HepG2 (cell line): ENCODE measurements at regions not wholly inside any gene's neighbourhood (a gene's known extent, or its start where the extent isn't known, plus 50 kb on each side); places are given as distances from the start of the nearest gene placed in this dataset.

ENCODE experiments used
- ATAC-seq: fragments of 200-7000 bp; cut with Tn5 transposase; 3 replicates; pipeline ENCODE4 v1.9.1; 2020; ENCODE audit warnings: mild to moderate bottlenecking, moderate library complexity
- BruUV-seq: library from RNA; stranded (reverse); fragments of 400-500 nt; replicated peaks from 2 replicates; lab custom pipeline; 2021; lab: Mats Ljungman, UMichigan
- CTCF ChIA-PET: fragments of 300-600 bp; formaldehyde crosslinking; extraction: SDS; loops from one replicate; lab custom pipeline; 2021; ENCODE audit warnings: low total read pairs, inconsistent platforms, low intra/inter-chr PET ratio; lab: Yijun Ruan, JAX
- POLR2A ChIA-PET: fragments of 350-600 bp; sonication (Branson Sonifier 250); formaldehyde crosslinking; loops from one replicate; lab custom pipeline; 2020; ENCODE audit warnings: antibody characterized with exemption, inconsistent platforms; lab: Yijun Ruan, JAX
- DNase-seq: peaks from one replicate; pipeline ENCODE4 v3.0.0-alpha.2; 2015; ENCODE audit warnings: low spot score
- FAIRE-seq: peaks from 3 replicates; lab custom pipeline; 2011; peaks lifted over from hg19 to GRCh38; lab: Jason Lieb, UNC
- H2AFZ ChIP-seq: one replicate; pipeline ENCODE4 v1.6.1; 2011; ENCODE audit warnings: low read length, inconsistent platforms
- H3K27ac ChIP-seq: fragments of 300-600 bp; 3 replicates; pipeline ENCODE4 v1.8.0; 2011; ENCODE audit warnings: mixed run types, mild to moderate bottlenecking, mixed read lengths, low read length, inconsistent platforms; ENCODE audit not compliant: insufficient read depth; ENCODE audit errors: extremely low read length
- H3K27me3 ChIP-seq, 2 experiments: fragments of 200-600 bp in 1 of 2; 2 replicates in 1 of 2; 3 replicates in 1 of 2; pipeline versions ENCODE4 v1.6.0 to v1.8.0; 2011; ENCODE audit warnings: low read length in 2 of 2, mild to moderate bottlenecking in 2 of 2, moderate library complexity in 2 of 2, inconsistent platforms in 1 of 2; ENCODE audit not compliant: insufficient read depth in 2 of 2, control insufficient read depth in 1 of 2
- H3K36me3 ChIP-seq, 2 experiments: fragments of 200-600 bp in 1 of 2; replicated peaks in 1 of 2; 2 replicates in 1 of 2; 3 replicates in 1 of 2; pipeline versions ENCODE4 v1.5.1 to v1.8.0; 2011; ENCODE audit warnings: low read length in 2 of 2, inconsistent platforms in 1 of 2; ENCODE audit not compliant: insufficient read depth in 2 of 2, control insufficient read depth in 1 of 2
- H3K4me1 ChIP-seq: 2 replicates; pipeline ENCODE4 v1.5.1; 2012; ENCODE audit warnings: low read length, inconsistent platforms; ENCODE audit not compliant: insufficient read depth
- H3K4me2 ChIP-seq: 2 replicates; pipeline ENCODE4 v1.6.0; 2011; ENCODE audit warnings: low read depth, low read length, inconsistent platforms
- H3K4me3 ChIP-seq, 3 experiments: fragments of 200-600 bp in 1 of 3; sonication (generic), shearing (Covaris generic) in 1 of 3; replicated peaks in 1 of 3; 2 replicates each; pipeline ENCODE4 v1.5.1; 2011 to 2016; ENCODE audit warnings: low read length in 3 of 3, inconsistent platforms in 2 of 3, low read depth in 2 of 3, mild to moderate bottlenecking in 2 of 3, control low read depth in 1 of 3, mixed read lengths in 1 of 3; ENCODE audit not compliant: insufficient read depth in 1 of 3
- H3K79me2 ChIP-seq: one replicate; pipeline ENCODE4 v1.6.1; 2011; ENCODE audit warnings: low read length, inconsistent platforms; ENCODE audit not compliant: insufficient read depth
- H3K9ac ChIP-seq: 2 replicates; pipeline ENCODE4 v1.6.0; 2011; ENCODE audit warnings: mild to moderate bottlenecking, low read depth, low read length, inconsistent platforms; ENCODE audit not compliant: insufficient read depth
- H3K9me3 ChIP-seq: 2 replicates; pipeline ENCODE4 v1.5.1; 2012; ENCODE audit warnings: mild to moderate bottlenecking, low read length
- H4K20me1 ChIP-seq: 2 replicates; pipeline ENCODE4 v1.6.0; 2011; ENCODE audit warnings: inconsistent platforms, mild to moderate bottlenecking, low read length, moderate library complexity; ENCODE audit not compliant: insufficient read depth
- E2F2 ChIP-seq: sonication (generic); formaldehyde crosslinking; IDR thresholded peaks from 2 replicates; pipeline ENCODE4 v1.4.0; 2020; ENCODE audit warnings: missing genetic modification reagents, borderline replicate concordance
- FOXA3 ChIP-seq: IDR thresholded peaks from 2 replicates; pipeline ENCODE4 v1.6.1; 2016; ENCODE audit warnings: missing genetic modification reagents, missing compliant biosample characterization
- HINFP ChIP-seq: sonication (generic); formaldehyde crosslinking; IDR thresholded peaks from 2 replicates; pipeline ENCODE4 v1.4.0; 2020; ENCODE audit warnings: low read depth, mild to moderate bottlenecking, missing genetic modification reagents
- HNF4G ChIP-seq, 2 experiments: sonication (generic) in 1 of 2; formaldehyde crosslinking in 1 of 2; IDR thresholded peaks; 2 replicates each; pipeline versions ENCODE4 v1.4.0 to v1.6.1; 2011 to 2020; ENCODE audit warnings: borderline replicate concordance in 2 of 2, low read depth in 2 of 2, mild to moderate bottlenecking in 2 of 2, low read length in 1 of 2, missing genetic modification reagents in 1 of 2, moderate library complexity in 1 of 2
- MIER2 ChIP-seq: IDR thresholded peaks from 2 replicates; pipeline ENCODE4 v1.6.1; 2016; ENCODE audit warnings: missing biosample characterization, missing genetic modification reagents
- PAF1 ChIP-seq: IDR thresholded peaks from 2 replicates; pipeline ENCODE4 v1.6.1; 2016; ENCODE audit warnings: missing genetic modification reagents, missing compliant biosample characterization
- SIN3A ChIP-seq: IDR thresholded peaks from 2 replicates; pipeline ENCODE4 v1.6.1; 2011; ENCODE audit warnings: low read depth, mild to moderate bottlenecking, control low read depth, low read length, borderline replicate concordance
- TMF1 ChIP-seq: sonication (generic); formaldehyde crosslinking; IDR thresholded peaks from 2 replicates; pipeline ENCODE4 v1.8.1; 2022; ENCODE audit warnings: low read depth, missing genetic modification reagents
- ZNF563 ChIP-seq: sonication (generic); formaldehyde crosslinking; IDR thresholded peaks from 2 replicates; pipeline ENCODE4 v1.8.0; 2022; ENCODE audit warnings: mild to moderate bottlenecking, moderate library complexity, missing genetic modification reagents
- WGBS: methylation state at CpG from one replicate; pipeline ENCODE4 v1.1.6; 2017; ENCODE audit warnings: low lambda C conversion rate; 5-methylcytosine and 5-hydroxymethylcytosine counted together
- in situ Hi-C: cut with HindIII; loops from 2 replicates; pipeline ENCODE4 v1.10.0; 2017; ENCODE audit warnings: low pct_unique_long_range_greater_than_20kb; ENCODE audit not compliant: extremely low pct_ligation_motif_present
- intact Hi-C: fragments of 100-400 bp; cut with micrococcal nuclease; formaldehyde crosslinking; loops from one replicate; pipeline ENCODE4 v1.10.0; 2022; ENCODE audit not compliant: unreplicated experiment
- TF ChIP-seq, protein P1 (sequence below): sonication (generic); formaldehyde crosslinking; IDR thresholded peaks from 2 replicates; pipeline ENCODE4 v1.4.0; 2020; ENCODE audit warnings: mild to moderate bottlenecking, missing genetic modification reagents, borderline replicate concordance

- TF ChIP-seq E2F2 (CRISPR knock-in tag): no peak
- TF ChIP-seq, all 625 proteins: peak for 0
These were observed 362.6 kb downstream of the DNAH5 start (continued) for GRCh38 chr5:13581914-13582313.

DNA sequence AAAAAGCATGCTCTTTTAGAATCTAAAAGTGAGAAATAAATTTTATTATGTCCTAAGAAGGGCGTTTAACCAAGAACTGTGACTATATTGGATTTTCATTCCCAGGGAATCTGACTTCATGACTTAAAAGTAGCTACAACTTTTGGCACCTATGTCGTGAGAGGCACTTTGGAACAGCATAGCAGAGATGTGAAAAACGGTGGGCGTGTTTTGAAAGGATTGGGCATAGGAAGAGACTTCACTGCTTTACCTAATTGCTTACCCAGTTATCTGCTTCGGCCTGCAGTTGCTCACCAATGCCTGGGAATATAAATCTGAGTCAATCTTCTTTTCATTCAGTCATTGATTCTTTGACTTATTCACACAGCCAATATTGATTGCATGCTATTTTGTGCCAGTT lies 363.4 kb downstream of the DNAH5 start:
- CTCF ChIA-PET: no interaction called here

DNA sequence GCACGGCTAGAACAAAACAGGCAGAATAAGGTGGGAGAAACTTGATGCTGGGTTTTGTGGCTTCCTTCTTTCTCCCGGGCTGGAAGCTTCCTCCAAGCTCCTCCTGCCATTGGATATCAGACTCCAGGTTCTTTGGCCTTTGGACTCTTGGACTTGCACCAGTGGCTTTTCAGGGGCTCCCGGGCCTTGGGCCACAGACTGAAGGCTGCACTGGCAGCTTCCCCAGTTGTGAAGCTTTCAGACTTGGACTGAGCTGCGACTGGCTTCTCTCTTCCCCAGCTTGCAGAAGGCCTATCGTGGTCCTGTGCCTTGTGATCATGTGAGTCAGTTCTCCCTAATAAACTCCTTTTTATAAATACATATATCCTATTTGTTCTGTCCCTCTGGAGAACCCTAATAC lies 364.4 kb downstream of the DNAH5 start:
- TF ChIP-seq HNF4G (IDR thresholded peaks at IDR 0.05; ENCODE audit: borderline replicate concordance, low read depth, low read length) (no peak), HNF4G (CRISPR knock-in tag; IDR thresholded peaks at IDR 0.05; ENCODE audit: borderline replicate concordance, low read depth) (no peak), PAF1 (no peak), HINFP (CRISPR knock-in tag) (no peak), MIER2 (CRISPR knock-in tag) (no peak), FOXA3 (CRISPR knock-in tag) (no peak), SIN3A (no peak)
- TF ChIP-seq, protein P1, sequence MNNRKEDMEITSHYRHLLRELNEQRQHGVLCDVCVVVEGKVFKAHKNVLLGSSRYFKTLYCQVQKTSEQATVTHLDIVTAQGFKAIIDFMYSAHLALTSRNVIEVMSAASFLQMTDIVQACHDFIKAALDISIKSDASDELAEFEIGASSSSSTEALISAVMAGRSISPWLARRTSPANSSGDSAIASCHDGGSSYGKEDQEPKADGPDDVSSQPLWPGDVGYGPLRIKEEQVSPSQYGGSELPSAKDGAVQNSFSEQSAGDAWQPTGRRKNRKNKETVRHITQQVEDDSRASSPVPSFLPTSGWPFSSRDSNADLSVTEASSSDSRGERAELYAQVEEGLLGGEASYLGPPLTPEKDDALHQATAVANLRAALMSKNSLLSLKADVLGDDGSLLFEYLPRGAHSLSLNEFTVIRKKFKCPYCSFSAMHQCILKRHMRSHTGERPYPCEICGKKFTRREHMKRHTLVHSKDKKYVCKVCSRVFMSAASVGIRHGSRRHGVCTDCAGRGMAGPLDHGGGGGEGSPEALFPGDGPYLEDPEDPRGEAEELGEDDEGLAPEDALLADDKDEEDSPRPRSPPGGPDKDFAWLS (CRISPR knock-in tag): no peak
- Histone ChIP-seq H3K79me2 (no peaks in the 10 kb centered on the region), H4K20me1 (no peaks in the 10 kb centered on the region), H3K4me1 (no peaks in the 10 kb centered on the region), H3K27me3 (no peaks in the 10 kb centered on the region), H2AFZ (no peak overlapping the region), H3K9me3 (peaks cover 54% of the 10 kb centered on the region), H3K9ac (no peak overlapping the region), H3K27ac (no peak overlapping the region), H3K4me2 (no peak overlapping the region), H3K36me3 (no peaks in the 10 kb centered on the region), H3K4me3 (no peak overlapping the region)
- ATAC-seq (no peak), DNase-seq (no peak), FAIRE-seq (no peak)
- ChIA-PET POLR2A (no interaction called here), CTCF (no interaction called here)
- BruUV-seq: no TSS peak
- intact Hi-C loops: no loop called here
- in situ Hi-C loops: no loop called here
- WGBS: 29% methylated on average over 5 of the region's 5 CpGs

More for the DNA sequence above, 363.4 kb downstream of the DNAH5 start:
- no TSS peak for BruUV-seq
- H3K9ac ChIP-seq: no peak overlapping the region
- 3% methylated on average over 5 of the region's 5 CpGs for whole genome bisulfite sequencing
- no peak overlapping the region for H3K4me3 ChIP-seq
- TF ChIP-seq TMF1 (no peak), ZNF563 (CRISPR knock-in tag) (no peak)
- H3K4me2 ChIP-seq: no peak overlapping the region
- no peaks in the 10 kb centered on the region for H3K79me2 ChIP-seq
- H2AFZ ChIP-seq: no peak overlapping the region
- no peaks in the 10 kb centered on the region for H4K20me1 ChIP-seq
- H3K9me3 ChIP-seq: peaks cover 50% of the 10 kb centered on the region
- in situ Hi-C loops: no loop called here
- POLR2A ChIA-PET: no interaction called here
- DNase-seq (no peak), FAIRE-seq (no peak), ATAC-seq (no peak)
- intact Hi-C loops: no loop called here
- H3K36me3 ChIP-seq: no peaks in the 10 kb centered on the region
- H3K4me1 ChIP-seq: no peaks in the 10 kb centered on the region
- H3K27ac ChIP-seq: no peak overlapping the region
- no peaks in the 10 kb centered on the region for H3K27me3 ChIP-seq
